ENCODE measurements at regions not wholly inside any gene's neighbourhood (a gene's known extent, or its start where the extent isn't known, plus 50 kb on each side); places are given as distances from the start of the nearest gene placed in this dataset.
"Not testable (repeated sequence)": the region's sequence is repeated elsewhere in the genome, so short reads cannot be mapped to it uniquely, and the experiment has no call there.

DNA sequence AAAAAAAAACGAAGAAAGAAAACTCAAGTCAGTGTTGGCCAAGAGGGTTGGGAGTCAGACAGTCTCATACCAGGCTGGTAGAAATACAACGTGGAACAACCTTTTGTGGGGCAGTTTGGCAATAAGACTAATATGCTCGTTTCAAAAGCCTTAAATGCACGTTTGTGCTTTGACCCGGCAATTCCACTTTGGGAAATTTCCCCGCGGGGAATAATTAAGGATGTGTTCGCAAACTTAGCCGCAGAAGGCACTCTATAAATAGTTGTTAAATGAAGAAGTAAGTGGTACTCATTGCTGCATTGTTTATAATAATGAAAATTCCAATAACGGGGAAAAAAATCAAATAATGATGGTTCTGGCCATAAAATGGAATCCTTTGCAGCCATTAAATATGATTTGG, 664.8 kb upstream of the EEF2KMT start:
- DNase-seq (ENCODE audit: low spot score) = no peak
- ATAC-seq = no peak

DNA sequence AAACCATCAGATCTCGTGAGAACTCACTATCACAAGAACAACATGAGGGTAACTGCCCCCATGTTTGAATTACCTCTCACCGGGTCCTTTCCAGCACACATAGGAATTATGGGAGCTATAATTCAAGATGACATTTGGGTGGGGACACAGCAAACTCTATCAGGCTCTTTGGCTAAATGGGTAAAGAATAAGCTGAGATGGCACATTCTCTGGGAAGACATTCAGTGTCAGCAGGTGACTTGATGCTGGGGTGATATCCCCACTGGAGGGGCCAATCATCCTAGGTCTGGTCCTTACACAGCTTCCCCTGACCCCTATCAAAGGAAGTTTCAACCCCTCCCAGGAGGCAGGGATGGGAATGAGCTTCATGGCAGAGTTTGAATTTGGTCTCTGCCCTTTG, 664.0 kb upstream of the EEF2KMT start:
- ATAC-seq (no peak), DNase-seq (ENCODE audit: low spot score) (no peak)

DNA sequence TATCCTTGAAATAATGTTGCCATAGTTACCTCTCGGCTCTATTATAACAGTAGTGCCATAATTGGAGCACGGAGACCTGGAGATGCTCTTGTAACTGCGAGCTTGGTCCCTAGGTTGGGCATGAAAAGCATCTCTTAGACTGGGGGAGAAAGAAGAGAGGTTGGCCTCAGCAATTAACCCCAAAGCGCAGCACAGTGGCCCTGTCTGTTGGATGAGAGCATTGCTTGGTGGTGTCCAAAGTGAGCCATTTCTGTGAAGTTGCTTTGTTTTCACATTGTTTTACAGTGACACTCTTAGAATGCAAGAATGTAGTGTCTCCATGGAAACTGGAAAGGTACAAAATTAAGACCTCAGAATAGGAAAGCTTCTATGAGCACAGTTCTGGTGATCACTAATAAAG, 660.7 kb upstream of the EEF2KMT start:
- no peak for ATAC-seq
- DNase-seq (ENCODE audit: low spot score) = no peak

DNA sequence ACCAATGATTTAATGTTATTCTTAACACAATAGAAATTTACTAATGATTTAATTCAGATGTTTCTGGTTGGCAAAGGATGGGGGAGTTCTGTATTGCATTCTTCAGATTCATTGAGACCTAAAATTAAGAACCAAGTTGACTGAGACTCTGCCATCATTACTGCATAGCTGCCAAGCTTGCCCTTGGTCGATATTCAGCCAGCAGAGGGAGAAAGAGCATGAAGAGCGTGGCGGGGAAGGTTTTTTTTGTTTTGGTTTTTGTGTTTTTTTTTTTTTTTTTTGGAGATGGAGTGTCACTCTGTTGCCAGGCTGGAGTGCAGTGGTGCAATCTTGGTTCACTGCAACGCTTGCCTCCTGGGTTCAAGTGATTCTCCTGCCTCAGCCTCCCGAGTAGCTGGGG, 659.4 kb upstream of the EEF2KMT start:
- DNase-seq (ENCODE audit: low spot score) (no peak), ATAC-seq (no peak)

- ATAC-seq (no peak), DNase-seq (ENCODE audit: low spot score) (no peak)
Observed at GRCh38 chr16:5753381-5753780, 655.8 kb upstream of the EEF2KMT start.

DNA sequence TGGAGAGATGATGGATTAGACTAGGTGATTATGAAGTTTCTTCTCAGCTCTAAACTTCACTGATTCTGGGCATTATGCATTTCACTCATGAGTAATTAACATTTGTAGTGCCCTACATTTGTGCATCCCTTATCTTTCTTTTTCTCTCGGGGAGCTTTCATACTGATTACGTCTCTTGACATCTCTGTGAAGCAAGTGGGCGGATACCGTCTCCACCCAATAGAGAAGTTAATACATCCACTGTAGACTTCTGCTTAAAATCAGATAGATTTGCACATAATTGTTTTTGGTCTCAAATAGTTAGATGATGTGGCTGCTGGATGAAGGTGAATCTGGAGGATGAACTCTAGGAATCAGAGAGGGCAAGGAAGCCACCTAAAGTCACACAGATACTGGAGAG, 653.6 kb upstream of the EEF2KMT start:
- no peak for ATAC-seq
- no peak for DNase-seq (ENCODE audit: low spot score)

DNA sequence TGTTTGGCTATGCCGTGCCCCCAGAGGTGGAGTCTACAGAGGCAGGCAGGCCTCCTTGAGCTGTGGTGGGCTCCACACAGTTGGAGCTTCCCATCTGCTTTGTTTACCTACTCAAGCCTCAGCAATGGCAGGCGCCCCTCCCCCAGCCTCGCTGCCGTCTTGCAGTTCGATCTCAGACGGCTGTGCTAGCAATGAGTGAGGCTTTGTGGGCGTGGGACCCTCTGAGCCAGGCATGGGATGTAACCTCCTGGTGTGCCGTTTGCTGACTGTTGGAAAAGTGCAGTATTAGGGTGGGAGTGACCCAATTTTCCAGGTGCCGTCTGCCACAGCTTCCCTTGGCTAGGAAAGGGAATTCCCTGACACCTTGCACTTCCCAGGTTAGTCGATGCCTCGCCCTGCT, 652.8 kb upstream of the EEF2KMT start:
- DNase-seq (ENCODE audit: low spot score); ATAC-seq: not testable (repeated sequence)

DNA sequence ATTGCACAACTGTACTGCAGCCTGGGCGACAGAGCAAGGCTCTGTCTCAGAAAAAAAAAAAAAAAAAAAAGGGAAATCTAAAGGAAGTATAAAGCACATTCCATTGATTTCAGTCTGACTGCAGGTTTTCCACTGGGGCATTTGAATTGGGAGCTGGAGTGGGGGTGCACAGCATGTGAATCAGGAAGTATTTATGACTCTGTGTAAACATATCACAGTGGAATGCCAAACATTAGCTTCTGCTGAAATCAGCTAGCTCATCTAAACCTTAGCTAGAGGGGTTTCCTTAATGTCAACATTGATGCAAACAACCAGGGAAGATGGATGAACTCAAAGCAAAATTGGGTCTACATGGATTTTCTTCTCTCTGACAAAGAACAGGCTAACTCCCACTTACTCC, 641.0 kb upstream of the EEF2KMT start:
- ATAC-seq (no peak), DNase-seq (ENCODE audit: low spot score) (no peak)

- DNase-seq (ENCODE audit: low spot score) (no peak), ATAC-seq (no peak)
Observed at GRCh38 chr16:5736209-5736930, 638.8 kb upstream of the EEF2KMT start.

- ATAC-seq (no peak), DNase-seq (ENCODE audit: low spot score) (no peak)
Observed at GRCh38 chr16:5735444-5735843, 637.8 kb upstream of the EEF2KMT start.

DNA sequence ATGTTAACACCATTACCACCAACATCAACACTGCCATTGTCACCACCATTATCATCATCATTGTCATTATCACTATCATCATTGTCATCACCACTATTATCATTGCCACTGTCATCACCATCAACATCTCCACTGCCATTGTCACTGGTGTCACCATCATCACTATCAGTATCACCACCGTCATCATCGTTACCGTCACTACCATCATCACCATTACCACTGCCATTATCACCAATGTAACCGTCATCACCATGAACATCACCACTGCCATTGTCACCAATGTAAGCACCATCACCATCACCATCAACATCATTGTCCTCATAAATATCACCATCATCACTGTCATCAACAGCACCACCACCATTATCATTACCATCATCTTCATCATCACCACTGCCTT, 633.2 kb upstream of the EEF2KMT start:
- no peak for ATAC-seq
- no peak for DNase-seq (ENCODE audit: low spot score)

DNA sequence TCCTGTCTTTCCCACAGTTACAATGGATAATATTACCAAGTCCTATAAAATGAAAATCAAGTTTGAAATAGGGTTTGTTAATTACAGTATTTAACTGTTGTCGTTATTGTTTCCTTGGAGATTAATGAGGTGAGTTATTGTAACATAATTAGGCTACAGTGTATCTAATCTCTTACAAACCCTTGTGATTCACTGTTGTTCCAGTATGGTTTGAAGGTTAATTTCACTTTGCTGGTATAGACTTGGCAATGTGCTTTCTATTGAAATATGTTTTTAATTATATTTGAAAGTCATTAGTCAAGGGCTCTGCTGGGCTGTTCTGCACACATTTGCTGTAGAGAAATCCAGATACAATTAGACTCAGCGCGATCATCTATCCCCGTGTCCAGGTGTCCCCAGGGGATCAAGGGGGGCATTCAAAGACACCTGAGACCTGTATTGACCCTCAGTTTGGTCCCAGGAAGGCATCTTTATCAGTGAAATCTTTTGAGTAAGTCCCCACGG, 624.6 kb upstream of the EEF2KMT start:
- no peak for ATAC-seq
- no peak for DNase-seq (ENCODE audit: low spot score)

- ATAC-seq (no peak), DNase-seq (ENCODE audit: low spot score) (no peak)
Observed at GRCh38 chr16:5715155-5715554, 617.6 kb upstream of the EEF2KMT start.

- DNase-seq (ENCODE audit: low spot score) (no peak), ATAC-seq (no peak)
Observed at GRCh38 chr16:5709889-5710288, 612.3 kb upstream of the EEF2KMT start.

DNA sequence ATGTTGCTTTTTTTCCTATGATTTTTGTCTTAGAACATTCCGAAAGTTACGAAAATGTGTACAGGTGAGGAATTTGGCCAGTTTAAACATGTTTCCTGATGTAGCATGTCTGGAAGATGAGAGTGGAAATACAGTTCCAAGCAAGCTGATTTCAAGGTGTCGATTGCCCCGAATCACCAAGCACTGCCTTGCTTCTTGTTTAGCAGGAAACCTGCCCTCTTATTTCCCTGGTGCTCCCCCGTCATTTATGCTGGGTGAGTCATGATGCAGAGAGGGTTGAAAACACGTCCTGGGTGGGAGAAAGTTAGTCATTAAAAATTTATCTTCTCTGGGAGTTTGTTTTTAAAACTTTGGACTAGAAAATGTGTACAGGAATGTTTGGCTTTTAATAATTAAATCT, 608.6 kb upstream of the EEF2KMT start:
- no peak for ATAC-seq

DNA sequence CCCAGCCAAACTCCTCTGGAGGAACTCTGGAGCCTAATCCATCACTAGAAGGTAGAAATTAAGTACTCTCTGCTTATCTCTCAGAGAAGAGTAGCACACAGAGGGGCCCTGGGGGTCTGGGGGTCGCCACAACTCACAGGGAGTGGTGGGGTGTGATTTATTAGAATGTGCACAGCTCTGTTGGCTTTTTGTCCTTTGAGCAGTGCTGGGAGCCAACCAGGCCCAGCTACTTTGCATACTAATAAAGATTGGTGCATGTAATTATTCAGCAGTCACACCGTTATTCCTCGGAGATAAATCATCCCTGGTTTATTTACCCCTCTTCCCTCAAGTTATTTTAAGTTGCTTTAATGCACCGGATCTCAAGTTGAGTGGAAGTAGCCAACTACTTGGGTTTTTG, 606.7 kb upstream of the EEF2KMT start:
- DNase-seq (ENCODE audit: low spot score) = no peak
- ATAC-seq = no peak

More for the DNA sequence above, 608.6 kb upstream of the EEF2KMT start:
- no peak for DNase-seq (ENCODE audit: low spot score)

- DNase-seq (ENCODE audit: low spot score) = no peak
Observed at GRCh38 chr16:5693426-5693825, 595.8 kb upstream of the EEF2KMT start.

GRCh38 chr16:5681966-5682365, 584.4 kb upstream of the EEF2KMT start:
- DNase-seq (ENCODE audit: low spot score) = no peak
- ATAC-seq = no peak

More at GRCh38 chr16:5693426-5693825, 595.8 kb upstream of the EEF2KMT start:
- ATAC-seq = no peak

- no peak for DNase-seq (ENCODE audit: low spot score)
Observed at GRCh38 chr16:5678371-5678770, 580.8 kb upstream of the EEF2KMT start.

GRCh38 chr16:5671421-5671820, 573.8 kb upstream of the EEF2KMT start:
- no peak for ATAC-seq
- DNase-seq (ENCODE audit: low spot score) = no peak

More at GRCh38 chr16:5678371-5678770, 580.8 kb upstream of the EEF2KMT start:
- ATAC-seq = no peak

- DNase-seq (ENCODE audit: low spot score) (no peak), ATAC-seq (no peak)
Observed at GRCh38 chr16:5670198-5670597, 572.6 kb upstream of the EEF2KMT start.

DNA sequence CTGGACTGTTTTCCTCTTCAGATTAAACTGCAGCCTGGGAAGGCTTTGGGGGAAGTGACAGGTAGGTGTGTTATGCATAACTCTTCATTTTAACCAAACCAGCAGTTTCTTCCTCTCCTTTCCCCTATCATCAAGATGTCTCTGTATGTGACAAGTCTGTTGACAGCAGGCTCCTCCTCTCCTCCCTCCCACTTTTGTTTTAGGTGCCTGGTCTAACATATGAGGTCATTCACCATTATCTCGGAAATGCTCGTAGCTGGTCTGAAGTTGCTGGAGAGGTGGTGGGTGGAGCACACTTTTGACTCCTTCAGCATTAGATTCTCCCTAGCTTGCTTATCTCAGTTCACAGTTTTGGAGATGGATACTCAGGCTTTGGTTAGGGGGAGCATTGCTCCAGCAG, 571.0 kb upstream of the EEF2KMT start:
- no peak for ATAC-seq
- DNase-seq (ENCODE audit: low spot score) = no peak

DNA sequence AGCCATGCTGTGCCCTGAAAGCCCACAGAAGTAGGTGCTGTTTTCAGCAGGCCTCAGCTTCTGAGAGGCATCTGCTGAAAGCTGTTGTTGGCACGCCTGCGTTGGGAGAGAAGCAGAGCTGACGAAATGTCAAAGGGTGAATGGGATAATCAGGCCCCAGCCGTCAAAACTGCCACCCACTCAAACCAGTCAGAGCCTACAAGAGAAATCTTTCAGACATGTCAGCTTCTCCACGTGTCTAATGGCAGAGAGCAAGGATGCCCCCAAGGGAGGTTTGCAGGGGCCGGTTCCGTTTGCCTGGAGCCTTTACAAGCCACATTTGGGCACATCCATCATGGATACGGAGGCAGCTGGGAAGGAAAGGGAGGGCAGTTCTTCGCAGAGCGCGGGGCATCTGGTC, 568.2 kb upstream of the EEF2KMT start:
- DNase-seq (ENCODE audit: low spot score) (no peak), ATAC-seq (no peak)
